ENCODE measurements at regions not wholly inside any gene's neighbourhood (a gene's known extent, or its start where the extent isn't known, plus 50 kb on each side); places are given as distances from the start of the nearest gene placed in this dataset.
"Not testable (repeated sequence)": the region's sequence is repeated elsewhere in the genome, so short reads cannot be mapped to it uniquely, and the experiment has no call there.

- TF ChIP-seq CTCF (IDR thresholded peaks at IDR 0.05) (no peak), POLR2A (IDR thresholded peaks at IDR 0.05) (no peak)
- intact Hi-C loops (cut with DNase I; ENCODE audit: low total_unique reads) = no loop called here
Measured at GRCh38 chr11:79615425-79615824, 174.6 kb upstream of the TENM4 start.

GRCh38 chr11:79610678-79611077, 169.8 kb upstream of the TENM4 start:
- Histone ChIP-seq H3K9me3 (no peaks in the 10 kb centered on the region), H3K27me3 (no peaks in the 10 kb centered on the region), H3K4me3 (no peak overlapping the region), H3K27ac (no peak overlapping the region), H3K36me3 (ENCODE audit: low read depth, missing control alignments) (no peaks in the 10 kb centered on the region), H3K4me1 (no peaks in the 10 kb centered on the region)
- intact Hi-C loops (cut with DNase I; ENCODE audit: low total_unique reads) = no loop called here
- 92 to 96% methylated on average over 4 to 7 of the region's 7 CpGs for WGBS, 2 donors
- TF ChIP-seq CTCF (IDR thresholded peaks at IDR 0.05) (no peak), POLR2A (IDR thresholded peaks at IDR 0.05) (no peak)
- no peak for DNase-seq

More at GRCh38 chr11:79615425-79615824, 174.6 kb upstream of the TENM4 start:
- WGBS, 2 donors = 81 to 88% methylated on average over 5 of the region's 5 CpGs
- no peak for DNase-seq
- H3K4me1 ChIP-seq = no peaks in the 10 kb centered on the region
- H3K4me3 ChIP-seq = no peak overlapping the region
- H3K27ac ChIP-seq = no peak overlapping the region
- no peaks in the 10 kb centered on the region for H3K9me3 ChIP-seq
- H3K36me3 ChIP-seq (ENCODE audit: low read depth, missing control alignments) = no peaks in the 10 kb centered on the region
- no peaks in the 10 kb centered on the region for H3K27me3 ChIP-seq

GRCh38 chr11:79610139-79610538, 169.3 kb upstream of the TENM4 start:
- Histone ChIP-seq H3K36me3 (ENCODE audit: low read depth, missing control alignments) (no peaks in the 10 kb centered on the region), H3K27ac (no peak overlapping the region), H3K4me1 (no peaks in the 10 kb centered on the region), H3K4me3 (no peak overlapping the region), H3K9me3 (no peaks in the 10 kb centered on the region), H3K27me3 (no peaks in the 10 kb centered on the region)
- TF ChIP-seq CTCF (IDR thresholded peaks at IDR 0.05) (no peak), POLR2A (IDR thresholded peaks at IDR 0.05) (no peak)
- WGBS, 2 donors = 94 to 95% methylated on average over 1 of the region's 1 CpG
- intact Hi-C loops (cut with DNase I; ENCODE audit: low total_unique reads) = no loop called here
- no peak for DNase-seq

- intact Hi-C loops (cut with DNase I; ENCODE audit: low total_unique reads) = no loop called here
- TF ChIP-seq CTCF (IDR thresholded peaks at IDR 0.05) = no peak
- no peak for TF ChIP-seq POLR2A (IDR thresholded peaks at IDR 0.05)
- no peaks in the 10 kb centered on the region for H3K4me1 ChIP-seq
- H3K4me3 ChIP-seq = no peak overlapping the region
- DNase-seq = no peak
- no peaks in the 10 kb centered on the region for H3K27me3 ChIP-seq
- no peaks in the 10 kb centered on the region for H3K36me3 ChIP-seq (ENCODE audit: low read depth, missing control alignments)
- no peak overlapping the region for H3K27ac ChIP-seq
- WGBS, 2 donors = 57 to 63% methylated on average over 2 of the region's 2 CpGs
- H3K9me3 ChIP-seq = no peaks in the 10 kb centered on the region
Measured at GRCh38 chr11:79609511-79609910, 168.7 kb upstream of the TENM4 start.

- DNase-seq; H3K4me3 ChIP-seq; H3K27me3 ChIP-seq; intact Hi-C loops (cut with DNase I; ENCODE audit: low total_unique reads); H3K36me3 ChIP-seq (ENCODE audit: low read depth, missing control alignments); H3K4me1 ChIP-seq; H3K9me3 ChIP-seq; H3K27ac ChIP-seq: not testable (repeated sequence)
- WGBS, 2 donors = 91% methylated on average over 3 of the region's 3 CpGs
Measured at GRCh38 chr11:79606461-79606860, 165.6 kb upstream of the TENM4 start.
